RWPE1 (cell line): ENCODE measurements at regions not wholly inside any gene's neighbourhood (a gene's known extent, or its start where the extent isn't known, plus 50 kb on each side); places are given as distances from the start of the nearest gene placed in this dataset.
"Not testable (repeated sequence)": the region's sequence is repeated elsewhere in the genome, so short reads cannot be mapped to it uniquely, and the experiment has no call there.

Source experiments
- CTCF ChIA-PET: fragments of 350-600 bp; sonication (Branson Sonifier 250); formaldehyde crosslinking; extraction: SDS; loops from one replicate; lab custom pipeline; 2021; lab: Yijun Ruan, JAX
- POLR2A ChIA-PET: fragments of 400-600 bp; formaldehyde crosslinking; extraction: SDS; loops from one replicate; lab custom pipeline; 2020; ENCODE audit warnings: antibody characterized with exemption; ENCODE audit not compliant: low non-redundant PET; lab: Yijun Ruan, JAX
- DNase-seq: peaks from one replicate; pipeline ENCODE4 v3.0.0; 2012; ENCODE audit warnings: low spot score
- H3K27ac ChIP-seq: fragments of 450-650 bp; 2 replicates; pipeline ENCODE4 v1.5.1; 2017
- TF ChIP-seq, protein P1 (sequence below): fragments of 450-650 bp; conservative IDR thresholded peaks from 2 replicates; pipeline ENCODE4 v1.5.1; 2017; ENCODE audit warnings: low read depth, mild to moderate bottlenecking

DNA sequence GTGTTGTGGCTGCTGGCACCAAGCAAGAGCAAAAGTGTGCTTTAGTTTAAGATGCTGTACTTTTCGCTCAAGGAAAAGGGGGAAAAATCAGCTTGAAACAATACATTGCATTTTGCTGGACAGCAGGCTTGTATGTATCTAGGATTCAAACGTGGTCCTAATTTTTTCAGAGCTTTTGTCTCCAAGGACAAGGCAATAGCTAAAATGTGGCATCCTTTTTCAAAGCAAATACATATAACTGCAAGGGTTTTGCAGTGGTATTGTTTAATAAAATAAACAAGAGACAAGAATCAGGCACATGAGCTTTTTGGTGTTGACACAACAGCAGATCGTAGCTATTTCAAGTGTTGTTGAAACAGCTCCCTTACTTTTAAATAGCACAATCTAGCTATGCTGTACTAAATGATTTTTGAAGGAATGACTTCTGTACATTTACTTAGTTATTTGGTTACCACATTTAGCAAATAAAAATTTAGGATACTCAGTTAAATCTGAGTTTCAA, 137.0 kb upstream of the HEY2 start:
- H3K27ac ChIP-seq, result no peak overlapping the region
- TF ChIP-seq, protein P1, sequence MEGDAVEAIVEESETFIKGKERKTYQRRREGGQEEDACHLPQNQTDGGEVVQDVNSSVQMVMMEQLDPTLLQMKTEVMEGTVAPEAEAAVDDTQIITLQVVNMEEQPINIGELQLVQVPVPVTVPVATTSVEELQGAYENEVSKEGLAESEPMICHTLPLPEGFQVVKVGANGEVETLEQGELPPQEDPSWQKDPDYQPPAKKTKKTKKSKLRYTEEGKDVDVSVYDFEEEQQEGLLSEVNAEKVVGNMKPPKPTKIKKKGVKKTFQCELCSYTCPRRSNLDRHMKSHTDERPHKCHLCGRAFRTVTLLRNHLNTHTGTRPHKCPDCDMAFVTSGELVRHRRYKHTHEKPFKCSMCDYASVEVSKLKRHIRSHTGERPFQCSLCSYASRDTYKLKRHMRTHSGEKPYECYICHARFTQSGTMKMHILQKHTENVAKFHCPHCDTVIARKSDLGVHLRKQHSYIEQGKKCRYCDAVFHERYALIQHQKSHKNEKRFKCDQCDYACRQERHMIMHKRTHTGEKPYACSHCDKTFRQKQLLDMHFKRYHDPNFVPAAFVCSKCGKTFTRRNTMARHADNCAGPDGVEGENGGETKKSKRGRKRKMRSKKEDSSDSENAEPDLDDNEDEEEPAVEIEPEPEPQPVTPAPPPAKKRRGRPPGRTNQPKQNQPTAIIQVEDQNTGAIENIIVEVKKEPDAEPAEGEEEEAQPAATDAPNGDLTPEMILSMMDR, result no peak
- DNase-seq, result no peak
- ChIA-PET POLR2A (no interaction called here), CTCF (interaction anchor here (0.7 kb wide), 1 partner anchor 228 kb away, joined by 3 read pairs; no protein-coding TSS in a partner anchor)

DNA sequence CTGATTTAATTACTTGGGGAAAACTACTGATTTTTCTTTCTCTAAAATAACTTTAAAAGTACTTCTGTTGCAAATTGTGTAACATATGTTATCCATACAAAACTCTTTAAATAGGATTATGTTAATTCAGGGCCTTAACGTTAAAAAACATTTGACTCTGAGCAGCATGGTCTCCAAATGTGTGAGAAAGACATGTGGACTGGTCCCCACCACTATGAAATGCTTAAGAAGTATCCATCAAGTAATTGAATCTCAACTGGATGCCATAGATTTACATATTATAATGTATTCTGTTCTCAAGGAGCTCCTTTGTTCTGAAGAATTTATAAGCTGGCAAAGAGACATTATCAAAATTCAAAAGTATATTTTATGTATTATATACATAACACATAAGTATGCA, 130.8 kb upstream of the HEY2 start:
- CTCF ChIA-PET, result no interaction called here
- TF ChIP-seq, protein P1, result no peak
- POLR2A ChIA-PET, result no interaction called here
- DNase-seq, result no peak
- H3K27ac ChIP-seq, result no peak overlapping the region

DNA sequence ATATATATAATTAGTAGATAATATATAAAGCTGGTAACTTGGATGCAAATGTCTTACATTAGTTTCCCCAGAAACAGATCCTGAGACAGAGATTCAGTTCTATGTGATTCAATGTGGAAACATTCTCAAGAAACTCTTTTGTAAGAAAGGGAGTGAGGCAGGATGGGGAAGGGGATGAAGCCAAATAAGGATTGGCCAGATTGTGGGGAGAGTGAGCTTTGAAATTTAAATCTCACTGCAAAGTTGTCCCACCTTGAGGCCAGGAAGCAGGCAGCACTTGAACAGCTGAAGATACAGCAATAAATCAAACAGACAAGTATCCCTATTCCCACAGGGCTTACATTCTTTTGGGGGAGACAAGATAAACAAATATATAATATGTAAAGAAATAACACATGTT, 126.3 kb upstream of the HEY2 start:
- ChIA-PET CTCF (interaction anchor here (0.6 to 1.2 kb wide), 2 partner anchors 10 to 26 kb away, joined by 3 to 6 read pairs; no protein-coding TSS in a partner anchor), POLR2A (no interaction called here)
- DNase-seq, result no peak
- TF ChIP-seq, protein P1, result no peak
- no peak overlapping the region for H3K27ac ChIP-seq

DNA sequence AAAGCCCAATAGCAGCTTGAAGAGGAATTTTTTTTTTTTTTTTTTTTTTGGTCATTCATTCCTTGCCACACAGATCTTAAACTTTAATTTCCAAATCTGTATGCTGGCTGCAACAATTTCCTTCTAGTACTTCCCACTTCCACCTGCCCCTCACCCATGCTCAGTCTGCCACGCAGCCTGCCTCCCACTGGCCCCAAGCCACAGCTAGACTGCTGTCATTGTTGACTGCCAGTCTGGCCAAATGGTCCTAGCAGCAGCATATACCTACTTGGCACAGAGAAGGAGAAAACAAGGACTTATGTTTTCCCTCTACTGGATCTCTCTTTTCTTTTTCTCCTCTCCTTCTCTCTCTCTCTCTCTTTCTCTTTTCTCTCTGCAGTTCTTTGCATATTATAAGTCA, 118.3 kb upstream of the HEY2 start:
- TF ChIP-seq, protein P1, result no peak

DNA sequence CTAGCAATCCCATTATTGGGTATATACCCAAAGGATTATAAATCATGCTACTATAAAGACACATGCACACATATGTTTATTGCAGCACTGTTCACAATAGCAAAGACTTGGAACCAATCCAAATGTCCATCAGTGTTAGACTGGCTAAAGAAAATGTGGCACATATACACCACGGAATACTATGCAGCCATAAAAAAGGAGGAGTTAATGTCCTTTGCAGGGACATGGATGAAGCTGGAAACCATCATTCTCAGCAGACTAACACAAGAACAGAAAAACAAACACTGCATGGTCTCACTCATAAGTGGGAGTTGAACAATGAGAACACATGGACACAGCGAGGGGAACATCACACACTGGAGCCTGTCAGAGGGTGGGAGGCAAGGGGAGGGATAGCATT, 113.4 kb upstream of the HEY2 start:
- DNase-seq, H3K27ac ChIP-seq, POLR2A ChIA-PET, CTCF ChIA-PET: not testable (repeated sequence)

More for the DNA sequence above, 118.3 kb upstream of the HEY2 start:
- POLR2A ChIA-PET, result no interaction called here
- no peak overlapping the region for H3K27ac ChIP-seq
- no peak for DNase-seq
- CTCF ChIA-PET, result no interaction called here

DNA sequence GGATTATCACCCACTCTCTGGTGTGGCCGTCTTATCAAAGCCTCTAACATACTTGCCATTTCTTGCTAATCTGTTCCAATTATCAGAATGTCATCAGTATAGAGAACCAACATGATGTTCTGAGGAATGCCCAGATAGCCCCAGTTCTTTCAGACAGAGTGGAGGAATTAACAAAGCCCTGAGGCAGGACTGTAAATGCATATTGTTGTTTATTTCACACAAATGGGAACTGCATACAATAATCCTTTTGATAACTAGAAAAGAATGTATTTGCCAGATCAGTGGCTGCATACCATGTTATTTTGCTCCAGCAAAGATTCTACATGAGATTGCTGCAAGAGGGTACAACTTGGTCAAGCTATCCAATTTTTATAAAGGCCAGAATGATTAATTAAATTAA, 112.8 kb upstream of the HEY2 start:
- TF ChIP-seq, protein P1, result no peak
- POLR2A ChIA-PET, result no interaction called here
- CTCF ChIA-PET, result no interaction called here
- H3K27ac ChIP-seq, result no peak overlapping the region
- no peak for DNase-seq

DNA sequence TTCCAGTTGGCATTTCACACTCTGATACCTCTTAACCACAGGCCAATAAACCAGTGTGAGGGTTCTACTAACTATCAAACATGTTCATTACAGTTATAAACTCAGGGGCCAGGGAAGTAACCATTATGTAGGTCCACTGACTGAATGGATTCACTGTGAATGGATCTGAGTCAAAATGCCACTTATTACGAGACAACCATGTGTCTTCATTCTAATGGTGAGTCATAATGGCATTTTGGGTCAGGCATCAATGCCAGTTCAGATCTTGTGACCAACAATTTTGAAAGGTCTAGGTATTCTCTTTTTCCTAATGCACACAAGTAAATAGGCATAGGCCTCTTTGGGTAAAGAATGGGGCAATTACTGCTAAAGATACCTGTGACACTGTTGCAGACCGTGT, 112.2 kb upstream of the HEY2 start:
- ChIA-PET POLR2A (no interaction called here), CTCF (no interaction called here)
- no peak for DNase-seq
- no peak overlapping the region for H3K27ac ChIP-seq
- TF ChIP-seq, protein P1, result no peak
